ENCODE measurements at regions not wholly inside any gene's neighbourhood (a gene's known extent, or its start where the extent isn't known, plus 50 kb on each side); places are given as distances from the start of the nearest gene placed in this dataset.

- TF ChIP-seq CTCF (IDR thresholded peaks at IDR 0.05) (no peak), POLR2A (IDR thresholded peaks at IDR 0.05) (no peak)
Observed at GRCh38 chr11:70931430-70931829, 320.9 kb downstream of the SHANK2 start.
